ENCODE measurements at regions not wholly inside any gene's neighbourhood (a gene's known extent, or its start where the extent isn't known, plus 50 kb on each side); places are given as distances from the start of the nearest gene placed in this dataset.
"Not testable (repeated sequence)": the region's sequence is repeated elsewhere in the genome, so short reads cannot be mapped to it uniquely, and the experiment has no call there.

- not testable (repeated sequence) for H3K79me1 ChIP-seq (ENCODE audit: insufficient read depth, low read depth, low read length, poor library complexity, severe bottlenecking); H2BK5ac ChIP-seq (ENCODE audit: insufficient read length, low read length); H3K4me3 Mint-ChIP-seq; H2BK120ac ChIP-seq (ENCODE audit: low read depth, low read length, poor library complexity, severe bottlenecking); H2BK12ac ChIP-seq (ENCODE audit: insufficient read length, low read depth, low read length); H3K4me1 ChIP-seq (ENCODE audit: insufficient read depth, low read length); H3K27me3 ChIP-seq (ENCODE audit: insufficient read depth, low read length); H3K23me2 ChIP-seq (ENCODE audit: insufficient read length, low read depth, low read length, poor library complexity, severe bottlenecking); H3K9me3 ChIP-seq (ENCODE audit: control insufficient read depth, low read depth, low read length); H3K18ac ChIP-seq (ENCODE audit: insufficient read length, low read depth, low read length); H3T11ph ChIP-seq (ENCODE audit: low read length); H2BK20ac ChIP-seq (ENCODE audit: low read depth, low read length, poor library complexity, severe bottlenecking); H4K5ac ChIP-seq (ENCODE audit: insufficient read length, low read depth, low read length); H3K4ac ChIP-seq (ENCODE audit: low read depth, low read length); DNase-seq; H3K14ac ChIP-seq (ENCODE audit: insufficient read depth, low read length); H3K27ac Mint-ChIP-seq; H2BK15ac ChIP-seq (ENCODE audit: low read depth, low read length); H4K8ac ChIP-seq (replicated peaks; ENCODE audit: insufficient read length, low read depth, low read length); H3K56ac ChIP-seq (ENCODE audit: insufficient read length, low read depth, low read length); H4K20me1 ChIP-seq (ENCODE audit: control insufficient read depth, insufficient read depth, insufficient read length); H3K27ac ChIP-seq (ENCODE audit: insufficient read length, low read depth, low read length); H3K27me3 Mint-ChIP-seq (ENCODE audit: low read depth); H2AK5ac ChIP-seq (ENCODE audit: insufficient read length, low read length); H3K4me2 ChIP-seq (ENCODE audit: insufficient read depth, insufficient read length, low read length); H3K79me2 ChIP-seq (ENCODE audit: insufficient read depth, low read length); H2AFZ ChIP-seq (ENCODE audit: low read length); H3K23ac ChIP-seq (ENCODE audit: insufficient read length, low read depth, low read length); H4K91ac ChIP-seq (ENCODE audit: insufficient read length, low read depth, low read length); H3K9ac ChIP-seq (ENCODE audit: extremely low read depth, insufficient read length, low read length)
- Mint-ChIP-seq H3K36me3 (ENCODE audit: insufficient read depth in 1 of 3, low read depth in 3 of 3) (peaks cover 12 to 36% (median 20%) of the 10 kb centered on the region in 3 experiments), H3K9me3 (peaks cover 18 to 25% of the 10 kb centered on the region in 2 experiments), H3K4me1 (peaks cover 12 to 15% of the 10 kb centered on the region in 2 experiments)
- no CpG with 5 or more reads among the region's 34 CpGs for WGBS (ENCODE audit: extremely low coverage, insufficient read length, low lambda C conversion rate)
Measured at GRCh38 chrX:133483771-133484170, 68.5 kb upstream of the GPC4 start.

Data from H9 (cell line).